ENCODE measurements at regions not wholly inside any gene's neighbourhood (a gene's known extent, or its start where the extent isn't known, plus 50 kb on each side); places are given as distances from the start of the nearest gene placed in this dataset.

DNA sequence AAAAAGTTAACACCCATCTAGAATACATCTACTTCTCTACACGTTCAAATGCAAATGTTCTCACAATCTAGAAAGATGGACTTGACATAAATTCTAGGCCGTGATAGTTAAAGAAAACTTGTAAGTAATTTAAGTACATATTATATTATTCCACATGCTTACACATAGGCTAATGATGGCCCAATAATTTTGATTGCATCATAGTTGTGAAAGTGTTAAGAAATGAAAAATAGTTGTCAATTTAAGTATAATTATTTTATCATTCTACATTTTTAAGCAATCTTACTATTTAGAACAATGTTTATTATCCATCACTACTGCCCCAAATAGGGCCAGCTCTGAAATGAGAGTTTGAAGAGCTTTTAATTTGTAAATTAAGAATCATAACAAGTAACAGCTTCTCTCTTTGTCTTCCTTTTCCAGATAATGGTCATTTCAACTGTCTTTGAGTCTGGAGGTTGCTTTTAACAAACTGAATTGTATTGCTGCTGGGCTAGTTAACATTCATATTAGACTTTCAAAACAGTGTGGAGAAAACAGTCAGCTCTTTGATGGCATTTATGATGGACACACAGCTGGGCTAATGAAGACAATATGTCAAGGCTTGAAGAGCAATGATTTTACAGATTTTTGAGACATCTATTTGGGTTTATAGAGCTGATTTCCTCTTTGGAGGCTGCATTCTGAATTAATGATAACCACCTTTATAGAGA lies 246.1 kb upstream of the KCNH8 start:
- no peak overlapping the region for H3K4me3 ChIP-seq
- peaks cover 0 to 9% (median 3%) of the 10 kb centered on the region in 4 donors for H3K4me1 ChIP-seq
- 78 to 88% methylated on average over 2 of the region's 2 CpGs for WGBS, 2 donors
- intact Hi-C loops (cut with DNase I) = no loop called here
- DNase-seq = no peak
- H3K27ac ChIP-seq = no peak overlapping the region
- no peaks in the 10 kb centered on the region for H3K36me3 ChIP-seq
- no peaks in the 10 kb centered on the region for H3K9me3 ChIP-seq
- TF ChIP-seq EP300 (IDR thresholded peaks at IDR 0.05) = no peak
- TF ChIP-seq, protein P1, sequence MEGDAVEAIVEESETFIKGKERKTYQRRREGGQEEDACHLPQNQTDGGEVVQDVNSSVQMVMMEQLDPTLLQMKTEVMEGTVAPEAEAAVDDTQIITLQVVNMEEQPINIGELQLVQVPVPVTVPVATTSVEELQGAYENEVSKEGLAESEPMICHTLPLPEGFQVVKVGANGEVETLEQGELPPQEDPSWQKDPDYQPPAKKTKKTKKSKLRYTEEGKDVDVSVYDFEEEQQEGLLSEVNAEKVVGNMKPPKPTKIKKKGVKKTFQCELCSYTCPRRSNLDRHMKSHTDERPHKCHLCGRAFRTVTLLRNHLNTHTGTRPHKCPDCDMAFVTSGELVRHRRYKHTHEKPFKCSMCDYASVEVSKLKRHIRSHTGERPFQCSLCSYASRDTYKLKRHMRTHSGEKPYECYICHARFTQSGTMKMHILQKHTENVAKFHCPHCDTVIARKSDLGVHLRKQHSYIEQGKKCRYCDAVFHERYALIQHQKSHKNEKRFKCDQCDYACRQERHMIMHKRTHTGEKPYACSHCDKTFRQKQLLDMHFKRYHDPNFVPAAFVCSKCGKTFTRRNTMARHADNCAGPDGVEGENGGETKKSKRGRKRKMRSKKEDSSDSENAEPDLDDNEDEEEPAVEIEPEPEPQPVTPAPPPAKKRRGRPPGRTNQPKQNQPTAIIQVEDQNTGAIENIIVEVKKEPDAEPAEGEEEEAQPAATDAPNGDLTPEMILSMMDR (IDR thresholded peaks at IDR 0.05) = no peak
- TF ChIP-seq POLR2AphosphoS5 (IDR thresholded peaks at IDR 0.05) = no peak
- no peak for TF ChIP-seq POLR2A (IDR thresholded peaks at IDR 0.05)
- no peaks in the 10 kb centered on the region for H3K27me3 ChIP-seq

DNA sequence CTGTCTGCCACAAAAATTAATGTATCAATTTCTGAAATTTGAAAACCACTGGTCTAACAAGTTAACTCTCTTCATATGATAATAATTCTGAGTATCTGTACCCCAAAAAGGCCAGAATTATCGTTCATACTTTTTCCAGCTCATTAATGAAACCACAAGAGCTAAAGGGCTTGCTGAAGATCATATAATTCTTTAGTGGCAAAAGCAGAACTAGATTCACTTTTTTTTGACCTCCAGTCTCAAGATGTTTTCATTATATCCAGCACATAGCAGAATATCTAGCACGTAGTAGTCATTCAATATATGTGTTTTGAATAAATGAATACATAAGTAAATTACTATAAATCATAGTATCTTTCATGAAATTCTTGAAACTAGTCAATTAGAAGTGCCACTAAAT lies 246.7 kb upstream of the KCNH8 start:
- WGBS, 2 donors = 58 to 71% methylated on average over 2 of the region's 2 CpGs
- no peaks in the 10 kb centered on the region for H3K36me3 ChIP-seq
- H3K9me3 ChIP-seq = no peaks in the 10 kb centered on the region
- intact Hi-C loops (cut with DNase I) = no loop called here
- H3K4me1 ChIP-seq = peaks cover 0 to 9% (median 3%) of the 10 kb centered on the region in 4 donors
- no peak overlapping the region for H3K27ac ChIP-seq
- H3K4me3 ChIP-seq = no peak overlapping the region
- no peak for TF ChIP-seq EP300 (IDR thresholded peaks at IDR 0.05)
- TF ChIP-seq, protein P1 (IDR thresholded peaks at IDR 0.05) = no peak
- no peak for TF ChIP-seq POLR2A (IDR thresholded peaks at IDR 0.05)
- no peak for TF ChIP-seq POLR2AphosphoS5 (IDR thresholded peaks at IDR 0.05)
- no peak for DNase-seq
- H3K27me3 ChIP-seq = no peaks in the 10 kb centered on the region

DNA sequence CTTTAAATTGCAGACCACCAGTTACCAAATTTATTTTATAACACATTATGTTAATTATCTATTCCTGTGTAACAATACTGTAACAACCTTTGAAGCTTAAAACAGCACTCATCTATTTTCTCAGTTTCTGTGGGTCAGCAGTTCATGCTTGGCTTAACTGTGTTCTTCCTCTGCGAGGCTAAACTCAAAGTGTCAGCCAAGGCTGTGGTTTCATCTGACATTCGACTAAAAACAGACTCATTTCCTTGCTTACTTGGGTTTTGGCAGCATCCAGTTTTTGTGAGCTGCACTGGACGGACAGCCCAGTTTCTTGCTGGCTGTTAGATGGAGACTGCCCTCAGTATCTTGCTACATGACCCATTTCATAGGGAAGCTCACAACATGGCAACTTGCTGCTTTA lies 247.3 kb upstream of the KCNH8 start:
- no peak overlapping the region for H3K27ac ChIP-seq
- no peaks in the 10 kb centered on the region for H3K9me3 ChIP-seq
- H3K4me1 ChIP-seq = peaks cover 0 to 9% (median 3%) of the 10 kb centered on the region in 4 donors
- no peak overlapping the region for H3K4me3 ChIP-seq
- DNase-seq = no peak
- 18 to 59% methylated on average over 3 of the region's 3 CpGs for WGBS, 2 donors
- H3K27me3 ChIP-seq = no peaks in the 10 kb centered on the region
- TF ChIP-seq POLR2AphosphoS5 (IDR thresholded peaks at IDR 0.05) (no peak), EP300 (IDR thresholded peaks at IDR 0.05) (no peak), POLR2A (IDR thresholded peaks at IDR 0.05) (no peak)
- TF ChIP-seq, protein P1 (IDR thresholded peaks at IDR 0.05) = no peak
- intact Hi-C loops (cut with DNase I) = no loop called here
- no peaks in the 10 kb centered on the region for H3K36me3 ChIP-seq

DNA sequence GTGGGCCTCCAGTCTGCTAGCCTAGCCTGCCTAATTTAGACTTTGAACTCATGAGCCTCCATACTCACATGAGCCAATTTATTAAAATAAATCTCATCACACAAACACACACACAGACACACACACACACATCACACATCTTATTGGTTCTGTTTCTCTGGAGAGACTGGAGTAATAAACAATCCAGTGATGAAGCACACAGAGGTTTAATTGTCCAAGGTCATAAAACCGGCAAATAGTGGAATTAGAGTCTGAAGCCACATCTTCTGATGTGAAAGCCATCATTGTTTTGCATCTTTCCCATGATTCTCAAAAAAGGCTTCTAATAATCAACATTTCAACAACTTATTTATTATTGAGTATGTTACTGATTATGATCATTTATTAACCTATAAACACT lies 249.4 kb upstream of the KCNH8 start:
- intact Hi-C loops (cut with DNase I) = no loop called here

More for the DNA sequence above, 249.4 kb upstream of the KCNH8 start:
- Histone ChIP-seq H3K36me3 (no peaks in the 10 kb centered on the region), H3K4me3 (no peak overlapping the region), H3K4me1 (peaks cover 0 to 9% (median 3%) of the 10 kb centered on the region in 4 donors), H3K27me3 (no peaks in the 10 kb centered on the region), H3K27ac (no peak overlapping the region), H3K9me3 (no peaks in the 10 kb centered on the region)
- DNase-seq = no peak
- 15 to 61% methylated on average over 1 of the region's 1 CpG for WGBS, 2 donors
- TF ChIP-seq POLR2A (IDR thresholded peaks at IDR 0.05) (no peak), POLR2AphosphoS5 (IDR thresholded peaks at IDR 0.05) (no peak), EP300 (IDR thresholded peaks at IDR 0.05) (no peak)
- TF ChIP-seq, protein P1 (IDR thresholded peaks at IDR 0.05) = no peak

All from sigmoid colon (tissue), 6 donors.